ENCODE measurements at regions not wholly inside any gene's neighbourhood (a gene's known extent, or its start where the extent isn't known, plus 50 kb on each side); places are given as distances from the start of the nearest gene placed in this dataset.

DNA sequence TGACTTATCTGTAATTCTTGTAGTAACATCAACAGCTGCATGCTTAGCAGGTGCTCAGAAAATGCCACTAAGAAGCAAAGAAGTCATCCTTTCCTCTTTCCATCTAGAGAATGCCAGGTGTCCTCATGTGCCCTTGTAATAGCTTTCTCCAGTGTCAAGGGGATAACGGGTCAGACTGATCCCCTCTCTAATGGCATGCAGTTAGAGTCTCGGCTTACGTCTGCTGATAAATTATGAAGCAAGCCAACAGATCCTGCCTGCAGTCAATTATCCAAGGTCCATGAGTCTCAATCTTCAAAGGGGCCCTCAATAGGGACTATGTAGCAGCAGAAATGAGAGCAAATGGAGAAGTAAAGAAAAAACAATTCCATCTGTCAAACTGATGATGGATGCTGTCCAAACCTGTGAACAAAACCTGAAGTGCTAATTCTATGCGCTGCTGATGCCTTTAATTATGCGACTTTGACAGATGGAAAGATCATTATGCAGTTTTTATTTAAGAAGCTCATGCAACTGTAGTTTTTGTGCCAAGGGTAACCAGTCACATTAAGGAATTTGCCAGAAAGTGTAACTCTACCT, 162.8 kb upstream of the PEX5L start:
- Histone ChIP-seq H3K4ac (ENCODE audit: low read depth in 1 of 2, low read length in 2 of 2) (no peak overlapping the region), H2AK5ac (ENCODE audit: low read length, severe bottlenecking) (no peak overlapping the region), H3K27me3 (ENCODE audit: control insufficient read depth in 1 of 2, insufficient read depth in 1 of 2, low read length in 2 of 2) (no peaks in the 10 kb centered on the region), H3K4me3 (ENCODE audit: insufficient read depth in 1 of 2, low read depth in 1 of 2, low read length in 2 of 2) (no peak overlapping the region), H3K9ac (ENCODE audit: low read length) (no peak overlapping the region), H3K79me1 (replicated peaks; ENCODE audit: low read length, poor library complexity, severe bottlenecking) (no peaks in the 10 kb centered on the region), H3K18ac (ENCODE audit: low read depth in 1 of 2, low read length in 2 of 2) (no peak overlapping the region), H3K4me2 (ENCODE audit: low read length, poor library complexity, severe bottlenecking) (no peak overlapping the region), H3K23ac (ENCODE audit: low read length in 2 of 2) (no peak overlapping the region), H3K36me3 (ENCODE audit: control insufficient read depth in 1 of 2, insufficient read depth in 2 of 2, low read depth in 1 of 2, low read length in 2 of 2) (no peaks in the 10 kb centered on the region), H3K4me1 (ENCODE audit: control insufficient read depth, insufficient read depth, low read depth, low read length) (no peaks in the 10 kb centered on the region), H2BK12ac (ENCODE audit: low read length in 2 of 2) (no peak overlapping the region), H4K91ac (ENCODE audit: low read length) (no peak overlapping the region), H3K27ac (ENCODE audit: low read length, poor library complexity, severe bottlenecking) (no peak overlapping the region), H4K8ac (ENCODE audit: low read length) (no peak overlapping the region), H3K9me3 (ENCODE audit: control insufficient read depth, low read length) (no peaks in the 10 kb centered on the region), H2BK5ac (ENCODE audit: low read depth, low read length, poor library complexity, severe bottlenecking) (no peak overlapping the region), H2AFZ (ENCODE audit: low read depth, low read length) (no peak overlapping the region), H2BK15ac (ENCODE audit: low read depth, poor library complexity, severe bottlenecking) (no peak overlapping the region), H3K14ac (ENCODE audit: low read length in 2 of 2) (no peak overlapping the region), H2BK120ac (ENCODE audit: low read depth, low read length) (no peak overlapping the region)
- WGBS: 82% methylated on average over 5 of the region's 5 CpGs
- DNase-seq: no peak

DNA sequence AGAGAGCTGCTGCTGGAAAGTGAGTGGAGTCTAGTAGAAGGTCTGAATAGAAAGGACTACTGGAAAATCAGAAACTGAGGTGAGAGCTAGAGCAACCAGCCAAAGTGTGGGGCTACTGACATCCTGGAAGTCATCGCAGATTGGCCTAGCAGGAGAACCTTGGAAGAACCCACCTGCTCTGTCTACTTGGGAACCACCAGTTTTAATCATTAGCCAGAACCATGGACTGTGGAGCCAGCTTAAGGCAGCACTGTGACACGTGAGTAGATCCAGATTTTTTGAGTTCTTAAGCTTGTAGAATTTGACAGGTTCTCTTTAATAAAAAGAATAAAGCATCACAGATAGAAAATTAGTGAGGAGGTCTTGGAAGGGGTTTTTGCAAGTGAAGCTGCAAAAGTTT, 179.1 kb upstream of the PEX5L start:
- H4K8ac ChIP-seq (ENCODE audit: low read length): no peak overlapping the region
- no peak overlapping the region for H2BK120ac ChIP-seq (ENCODE audit: low read depth, low read length)
- H3K4me2 ChIP-seq (ENCODE audit: low read length, poor library complexity, severe bottlenecking): no peak overlapping the region
- H3K9me3 ChIP-seq (ENCODE audit: control insufficient read depth, low read length): peaks cover 40% of the 10 kb centered on the region
- H3K27ac ChIP-seq (ENCODE audit: low read length, poor library complexity, severe bottlenecking): no peak overlapping the region
- H3K4me3 ChIP-seq (ENCODE audit: insufficient read depth in 1 of 2, low read depth in 1 of 2, low read length in 2 of 2): no peak overlapping the region
- no peak overlapping the region for H3K18ac ChIP-seq (ENCODE audit: low read depth in 1 of 2, low read length in 2 of 2)
- H3K4me1 ChIP-seq (ENCODE audit: control insufficient read depth, insufficient read depth, low read depth, low read length): no peaks in the 10 kb centered on the region
- H4K91ac ChIP-seq (ENCODE audit: low read length): no peak overlapping the region
- DNase-seq: no peak
- no peak overlapping the region for H2BK12ac ChIP-seq (ENCODE audit: low read length in 2 of 2)
- H3K4ac ChIP-seq (ENCODE audit: low read depth in 1 of 2, low read length in 2 of 2): no peak overlapping the region
- WGBS: 83% methylated on average over 1 of the region's 2 CpGs
- H2BK15ac ChIP-seq (ENCODE audit: low read depth, poor library complexity, severe bottlenecking): no peak overlapping the region
- no peaks in the 10 kb centered on the region for H3K27me3 ChIP-seq (ENCODE audit: control insufficient read depth in 1 of 2, insufficient read depth in 1 of 2, low read length in 2 of 2)
- no peak overlapping the region for H2BK5ac ChIP-seq (ENCODE audit: low read depth, low read length, poor library complexity, severe bottlenecking)
- H3K23ac ChIP-seq (ENCODE audit: low read length in 2 of 2): no peak overlapping the region
- H3K14ac ChIP-seq (ENCODE audit: low read length in 2 of 2): no peak overlapping the region
- H3K36me3 ChIP-seq (ENCODE audit: control insufficient read depth in 1 of 2, insufficient read depth in 2 of 2, low read depth in 1 of 2, low read length in 2 of 2): no peaks in the 10 kb centered on the region
- H3K79me1 ChIP-seq (replicated peaks; ENCODE audit: low read length, poor library complexity, severe bottlenecking): no peaks in the 10 kb centered on the region
- H2AFZ ChIP-seq (ENCODE audit: low read depth, low read length): no peak overlapping the region
- no peak overlapping the region for H2AK5ac ChIP-seq (ENCODE audit: low read length, severe bottlenecking)
- H3K9ac ChIP-seq (ENCODE audit: low read length): no peak overlapping the region

DNA sequence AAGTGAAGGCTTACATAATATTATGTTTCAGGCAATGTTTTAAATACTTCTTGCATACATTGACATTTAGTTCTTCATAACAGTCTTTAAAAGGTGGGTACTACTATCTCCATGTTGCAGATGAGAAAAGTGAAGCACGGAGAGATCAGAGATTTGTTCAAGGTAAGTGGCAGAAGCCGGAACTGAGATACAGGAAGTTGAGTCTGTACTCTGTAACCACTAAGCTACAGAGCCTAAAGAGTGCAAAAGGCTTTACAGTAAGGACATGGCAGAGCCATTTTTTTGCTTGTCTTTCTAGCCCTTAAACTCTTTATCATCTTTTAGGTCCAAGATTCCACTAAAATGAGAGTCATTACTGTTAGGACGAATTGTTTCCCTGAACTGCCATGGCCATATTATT, 186.5 kb upstream of the PEX5L start:
- no peak overlapping the region for H3K27ac ChIP-seq (ENCODE audit: low read length, poor library complexity, severe bottlenecking)
- no peaks in the 10 kb centered on the region for H3K79me1 ChIP-seq (replicated peaks; ENCODE audit: low read length, poor library complexity, severe bottlenecking)
- H3K4ac ChIP-seq (ENCODE audit: low read depth in 1 of 2, low read length in 2 of 2): no peak overlapping the region
- no peak overlapping the region for H2BK5ac ChIP-seq (ENCODE audit: low read depth, low read length, poor library complexity, severe bottlenecking)
- no peak overlapping the region for H3K18ac ChIP-seq (ENCODE audit: low read depth in 1 of 2, low read length in 2 of 2)
- no peak for DNase-seq
- H4K91ac ChIP-seq (ENCODE audit: low read length): no peak overlapping the region
- no peak overlapping the region for H3K23ac ChIP-seq (ENCODE audit: low read length in 2 of 2)
- no peaks in the 10 kb centered on the region for H3K4me1 ChIP-seq (ENCODE audit: control insufficient read depth, insufficient read depth, low read depth, low read length)
- no peak overlapping the region for H2BK120ac ChIP-seq (ENCODE audit: low read depth, low read length)
- H3K4me3 ChIP-seq (ENCODE audit: insufficient read depth in 1 of 2, low read depth in 1 of 2, low read length in 2 of 2): no peak overlapping the region
- no peak overlapping the region for H2BK15ac ChIP-seq (ENCODE audit: low read depth, poor library complexity, severe bottlenecking)
- WGBS: 73% methylated on average over 2 of the region's 3 CpGs
- H3K9ac ChIP-seq (ENCODE audit: low read length): no peak overlapping the region
- peaks cover 62% of the 10 kb centered on the region for H3K9me3 ChIP-seq (ENCODE audit: control insufficient read depth, low read length)
- H2AK5ac ChIP-seq (ENCODE audit: low read length, severe bottlenecking): no peak overlapping the region
- no peaks in the 10 kb centered on the region for H3K27me3 ChIP-seq (ENCODE audit: control insufficient read depth in 1 of 2, insufficient read depth in 1 of 2, low read length in 2 of 2)
- H4K8ac ChIP-seq (ENCODE audit: low read length): no peak overlapping the region
- H3K14ac ChIP-seq (ENCODE audit: low read length in 2 of 2): no peak overlapping the region
- no peak overlapping the region for H3K4me2 ChIP-seq (ENCODE audit: low read length, poor library complexity, severe bottlenecking)
- H3K36me3 ChIP-seq (ENCODE audit: control insufficient read depth in 1 of 2, insufficient read depth in 2 of 2, low read depth in 1 of 2, low read length in 2 of 2): peaks cover 0 to 3% of the 10 kb centered on the region in 2 experiments
- H2AFZ ChIP-seq (ENCODE audit: low read depth, low read length): no peak overlapping the region
- no peak overlapping the region for H2BK12ac ChIP-seq (ENCODE audit: low read length in 2 of 2)

DNA sequence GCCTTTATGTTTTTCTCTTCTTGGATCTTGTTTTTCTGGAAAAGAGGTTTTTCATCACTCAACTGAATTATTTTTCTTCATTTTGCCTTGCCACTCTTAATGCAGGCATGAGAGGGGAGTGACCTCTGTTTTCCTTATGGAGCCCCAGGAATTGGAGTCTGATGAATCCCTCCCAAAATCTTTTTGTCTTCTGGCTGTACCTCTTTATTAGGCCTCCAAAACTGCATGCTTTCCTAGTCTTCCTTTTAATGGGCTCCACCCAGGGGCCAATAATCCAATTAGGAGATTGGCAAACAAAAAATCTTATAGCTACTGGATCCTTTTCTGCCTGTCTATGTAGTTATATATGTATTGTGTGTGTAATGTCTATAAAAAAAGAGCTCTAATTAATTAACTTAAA, 192.4 kb upstream of the PEX5L start:
- Histone ChIP-seq H3K79me1 (replicated peaks; ENCODE audit: low read length, poor library complexity, severe bottlenecking) (no peaks in the 10 kb centered on the region), H2BK12ac (ENCODE audit: low read length in 2 of 2) (no peak overlapping the region), H3K14ac (ENCODE audit: low read length in 2 of 2) (no peak overlapping the region), H2AFZ (ENCODE audit: low read depth, low read length) (no peak overlapping the region), H3K4ac (ENCODE audit: low read depth in 1 of 2, low read length in 2 of 2) (no peak overlapping the region), H3K23ac (ENCODE audit: low read length in 2 of 2) (no peak overlapping the region), H2BK15ac (ENCODE audit: low read depth, poor library complexity, severe bottlenecking) (no peak overlapping the region), H3K4me3 (ENCODE audit: insufficient read depth in 1 of 2, low read depth in 1 of 2, low read length in 2 of 2) (no peak overlapping the region), H2BK5ac (ENCODE audit: low read depth, low read length, poor library complexity, severe bottlenecking) (no peak overlapping the region), H4K8ac (ENCODE audit: low read length) (no peak overlapping the region), H4K91ac (ENCODE audit: low read length) (no peak overlapping the region), H2BK120ac (ENCODE audit: low read depth, low read length) (no peak overlapping the region), H3K27ac (ENCODE audit: low read length, poor library complexity, severe bottlenecking) (no peak overlapping the region), H3K9me3 (ENCODE audit: control insufficient read depth, low read length) (peaks cover 87% of the 10 kb centered on the region), H3K4me2 (ENCODE audit: low read length, poor library complexity, severe bottlenecking) (no peak overlapping the region), H3K27me3 (ENCODE audit: control insufficient read depth in 1 of 2, insufficient read depth in 1 of 2, low read length in 2 of 2) (no peaks in the 10 kb centered on the region), H2AK5ac (ENCODE audit: low read length, severe bottlenecking) (no peak overlapping the region), H3K18ac (ENCODE audit: low read depth in 1 of 2, low read length in 2 of 2) (no peak overlapping the region), H3K4me1 (ENCODE audit: control insufficient read depth, insufficient read depth, low read depth, low read length) (no peaks in the 10 kb centered on the region), H3K9ac (ENCODE audit: low read length) (no peak overlapping the region), H3K36me3 (ENCODE audit: control insufficient read depth in 1 of 2, insufficient read depth in 2 of 2, low read depth in 1 of 2, low read length in 2 of 2) (peaks cover 0 to 3% of the 10 kb centered on the region in 2 experiments)
- peak; percentile 6 for DNase-seq
